ENCODE measurements at regions not wholly inside any gene's neighbourhood (a gene's known extent, or its start where the extent isn't known, plus 50 kb on each side); places are given as distances from the start of the nearest gene placed in this dataset.

DNA sequence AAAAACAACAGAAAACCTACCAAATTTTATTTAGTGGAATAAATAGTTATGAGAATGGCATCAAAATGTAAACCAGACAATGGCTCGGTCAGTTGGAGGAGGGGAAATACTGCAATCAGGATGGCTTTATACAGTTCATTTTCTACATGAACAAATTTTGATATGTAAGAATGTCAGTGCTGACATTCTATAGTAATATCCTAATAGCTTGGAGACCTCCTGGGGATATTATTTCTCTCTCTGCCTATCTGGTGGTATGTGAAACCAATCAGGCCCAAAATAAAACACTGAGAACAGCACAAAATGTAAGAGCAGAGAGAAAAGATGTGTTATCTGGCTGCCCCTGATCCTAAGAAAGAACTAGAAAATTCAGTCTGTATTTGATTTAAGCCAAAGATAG, 327.7 kb downstream of the UBE3D start:
- DNase-seq (ENCODE audit: low read depth, low spot score): no peak
- Histone ChIP-seq H3K27ac (ENCODE audit: low read length) (no peak overlapping the region), H3K27me3 (ENCODE audit: control insufficient read depth, insufficient read depth, low read length) (no peaks in the 10 kb centered on the region; the same call in none of the 2 replicates), H3K9me3 (ENCODE audit: control insufficient read depth, insufficient read depth, low read depth, low read length) (no peaks in the 10 kb centered on the region), H3K4me3 (ENCODE audit: low read depth in 2 of 2, low read length in 2 of 2) (no peak overlapping the region), H3K4me1 (ENCODE audit: control insufficient read depth, insufficient read depth, low read length) (no peaks in the 10 kb centered on the region), H3K36me3 (ENCODE audit: control insufficient read depth, insufficient read depth, low read length) (no peaks in the 10 kb centered on the region)
- in situ Hi-C loops (cut with HindIII; ENCODE audit: low pct_unique_long_range_greater_than_20kb, low sequenced_read_pairs): no loop called here
- ChIA-PET CTCF (no interaction called here), POLR2A (no interaction called here)
- BruUV-seq (replicated peaks): no TSS peak
- ATAC-seq: no peak
- intact Hi-C loops (cut with micrococcal nuclease; ENCODE audit: unreplicated experiment): no loop called here
- TF ChIP-seq, protein P1, sequence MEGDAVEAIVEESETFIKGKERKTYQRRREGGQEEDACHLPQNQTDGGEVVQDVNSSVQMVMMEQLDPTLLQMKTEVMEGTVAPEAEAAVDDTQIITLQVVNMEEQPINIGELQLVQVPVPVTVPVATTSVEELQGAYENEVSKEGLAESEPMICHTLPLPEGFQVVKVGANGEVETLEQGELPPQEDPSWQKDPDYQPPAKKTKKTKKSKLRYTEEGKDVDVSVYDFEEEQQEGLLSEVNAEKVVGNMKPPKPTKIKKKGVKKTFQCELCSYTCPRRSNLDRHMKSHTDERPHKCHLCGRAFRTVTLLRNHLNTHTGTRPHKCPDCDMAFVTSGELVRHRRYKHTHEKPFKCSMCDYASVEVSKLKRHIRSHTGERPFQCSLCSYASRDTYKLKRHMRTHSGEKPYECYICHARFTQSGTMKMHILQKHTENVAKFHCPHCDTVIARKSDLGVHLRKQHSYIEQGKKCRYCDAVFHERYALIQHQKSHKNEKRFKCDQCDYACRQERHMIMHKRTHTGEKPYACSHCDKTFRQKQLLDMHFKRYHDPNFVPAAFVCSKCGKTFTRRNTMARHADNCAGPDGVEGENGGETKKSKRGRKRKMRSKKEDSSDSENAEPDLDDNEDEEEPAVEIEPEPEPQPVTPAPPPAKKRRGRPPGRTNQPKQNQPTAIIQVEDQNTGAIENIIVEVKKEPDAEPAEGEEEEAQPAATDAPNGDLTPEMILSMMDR (IDR thresholded peaks at IDR 0.05): no peak
- TF ChIP-seq TCF7L2 (IDR thresholded peaks at IDR 0.05; ENCODE audit: low read depth, low read length) (no peak), POLR2AphosphoS5 (IDR thresholded peaks at IDR 0.05; ENCODE audit: low read depth, low read length) (no peak), SIN3A (IDR thresholded peaks at IDR 0.05; ENCODE audit: borderline replicate concordance, insufficient read depth, low read depth, low read length) (no peak)
- TF ChIP-seq, protein P2, sequence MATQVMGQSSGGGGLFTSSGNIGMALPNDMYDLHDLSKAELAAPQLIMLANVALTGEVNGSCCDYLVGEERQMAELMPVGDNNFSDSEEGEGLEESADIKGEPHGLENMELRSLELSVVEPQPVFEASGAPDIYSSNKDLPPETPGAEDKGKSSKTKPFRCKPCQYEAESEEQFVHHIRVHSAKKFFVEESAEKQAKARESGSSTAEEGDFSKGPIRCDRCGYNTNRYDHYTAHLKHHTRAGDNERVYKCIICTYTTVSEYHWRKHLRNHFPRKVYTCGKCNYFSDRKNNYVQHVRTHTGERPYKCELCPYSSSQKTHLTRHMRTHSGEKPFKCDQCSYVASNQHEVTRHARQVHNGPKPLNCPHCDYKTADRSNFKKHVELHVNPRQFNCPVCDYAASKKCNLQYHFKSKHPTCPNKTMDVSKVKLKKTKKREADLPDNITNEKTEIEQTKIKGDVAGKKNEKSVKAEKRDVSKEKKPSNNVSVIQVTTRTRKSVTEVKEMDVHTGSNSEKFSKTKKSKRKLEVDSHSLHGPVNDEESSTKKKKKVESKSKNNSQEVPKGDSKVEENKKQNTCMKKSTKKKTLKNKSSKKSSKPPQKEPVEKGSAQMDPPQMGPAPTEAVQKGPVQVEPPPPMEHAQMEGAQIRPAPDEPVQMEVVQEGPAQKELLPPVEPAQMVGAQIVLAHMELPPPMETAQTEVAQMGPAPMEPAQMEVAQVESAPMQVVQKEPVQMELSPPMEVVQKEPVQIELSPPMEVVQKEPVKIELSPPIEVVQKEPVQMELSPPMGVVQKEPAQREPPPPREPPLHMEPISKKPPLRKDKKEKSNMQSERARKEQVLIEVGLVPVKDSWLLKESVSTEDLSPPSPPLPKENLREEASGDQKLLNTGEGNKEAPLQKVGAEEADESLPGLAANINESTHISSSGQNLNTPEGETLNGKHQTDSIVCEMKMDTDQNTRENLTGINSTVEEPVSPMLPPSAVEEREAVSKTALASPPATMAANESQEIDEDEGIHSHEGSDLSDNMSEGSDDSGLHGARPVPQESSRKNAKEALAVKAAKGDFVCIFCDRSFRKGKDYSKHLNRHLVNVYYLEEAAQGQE (IDR thresholded peaks at IDR 0.05; ENCODE audit: insufficient read depth in 1 of 2, low read depth in 2 of 2, low read length in 1 of 2): no peak

DNA sequence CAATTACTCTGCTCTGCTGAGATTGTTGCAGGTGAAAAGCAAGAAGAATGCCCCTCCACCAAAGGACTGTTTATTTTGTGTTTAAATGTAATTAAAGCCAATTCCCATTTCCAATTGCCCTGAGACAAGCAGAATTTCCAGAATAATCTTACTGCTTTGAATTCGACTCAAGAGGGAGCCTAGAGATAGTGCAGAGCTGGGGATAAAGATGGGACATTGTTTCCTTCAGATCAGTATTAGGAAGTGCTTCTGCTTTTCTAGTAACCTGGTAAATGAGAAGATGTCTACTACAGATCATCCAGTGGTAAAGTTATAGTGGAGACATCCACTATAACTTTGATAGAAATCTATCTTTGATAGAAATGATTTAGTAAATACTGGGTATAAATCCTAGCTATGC, 326.9 kb downstream of the UBE3D start:
- Histone ChIP-seq H3K27me3 (ENCODE audit: control insufficient read depth, insufficient read depth, low read length) (no peaks in the 10 kb centered on the region; the same call in none of the 2 replicates), H3K27ac (ENCODE audit: low read length) (no peak overlapping the region), H3K36me3 (ENCODE audit: control insufficient read depth, insufficient read depth, low read length) (no peaks in the 10 kb centered on the region), H3K4me1 (ENCODE audit: control insufficient read depth, insufficient read depth, low read length) (no peaks in the 10 kb centered on the region), H3K4me3 (ENCODE audit: low read depth in 2 of 2, low read length in 2 of 2) (no peak overlapping the region), H3K9me3 (ENCODE audit: control insufficient read depth, insufficient read depth, low read depth, low read length) (no peaks in the 10 kb centered on the region)
- ATAC-seq (no peak), DNase-seq (ENCODE audit: low read depth, low spot score) (no peak)
- intact Hi-C loops (cut with micrococcal nuclease; ENCODE audit: unreplicated experiment): no loop called here
- ChIA-PET CTCF (no interaction called here), POLR2A (no interaction called here)
- in situ Hi-C loops (cut with HindIII; ENCODE audit: low pct_unique_long_range_greater_than_20kb, low sequenced_read_pairs): no loop called here
- TF ChIP-seq SIN3A (IDR thresholded peaks at IDR 0.05; ENCODE audit: borderline replicate concordance, insufficient read depth, low read depth, low read length): no peak
- no peak for TF ChIP-seq TCF7L2 (IDR thresholded peaks at IDR 0.05; ENCODE audit: low read depth, low read length)
- TF ChIP-seq, protein P1 (IDR thresholded peaks at IDR 0.05): no peak; the same call in 1 of the 2 replicates
- TF ChIP-seq, protein P2 (IDR thresholded peaks at IDR 0.05; ENCODE audit: insufficient read depth in 1 of 2, low read depth in 2 of 2, low read length in 1 of 2): no peak
- TF ChIP-seq POLR2AphosphoS5 (IDR thresholded peaks at IDR 0.05; ENCODE audit: low read depth, low read length): no peak
- no TSS peak for BruUV-seq (replicated peaks)
